ENCODE measurements at regions not wholly inside any gene's neighbourhood (a gene's known extent, or its start where the extent isn't known, plus 50 kb on each side); places are given as distances from the start of the nearest gene placed in this dataset.

- TF ChIP-seq CTCF (IDR thresholded peaks at IDR 0.05) (no peak), POLR2A (IDR thresholded peaks at IDR 0.05) (no peak)
These were observed 182.2 kb upstream of the E2F7 start for GRCh38 chr12:77247542-77247941.

Data from thyroid gland (tissue), 4 donors.